ENCODE measurements at regions not wholly inside any gene's neighbourhood (a gene's known extent, or its start where the extent isn't known, plus 50 kb on each side); places are given as distances from the start of the nearest gene placed in this dataset.
A peak's percentile ranks its signal among the peaks of the same experiment; 100 is the strongest.

DNA sequence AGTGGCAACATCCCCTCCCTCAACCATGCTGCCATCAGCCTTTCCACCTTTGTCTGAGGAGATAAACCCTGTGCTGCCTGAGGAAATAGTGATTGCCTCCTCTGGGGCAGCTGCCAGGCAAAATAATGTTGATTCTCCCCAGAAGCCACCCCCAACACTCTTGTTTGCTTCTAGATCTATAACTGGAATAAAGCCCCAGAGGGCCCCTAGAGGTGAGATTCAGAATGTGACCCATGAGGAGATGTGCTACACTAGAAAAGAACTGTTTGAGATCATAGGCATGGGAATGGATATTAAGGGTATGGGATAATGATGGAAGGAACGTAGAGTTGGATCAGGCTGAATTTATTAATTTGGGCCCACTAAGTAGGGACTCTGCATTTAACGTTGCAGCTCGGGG is 116.3 kb upstream of the RMP24 start:
- peak; percentile 36 for TF ChIP-seq CTCF (conservative IDR thresholded peaks at IDR 0.05; ENCODE audit: low read length)
- TF ChIP-seq EZH2phosphoT487 (IDR thresholded peaks at IDR 0.05; ENCODE audit: borderline replicate concordance) = no peak
